C4-2B (cell line): ENCODE measurements at regions not wholly inside any gene's neighbourhood (a gene's known extent, or its start where the extent isn't known, plus 50 kb on each side); places are given as distances from the start of the nearest gene placed in this dataset.

Experiments used
- H3K27ac ChIP-seq: fragments of 450-650 bp; 2 replicates; pipeline ENCODE4 v1.5.1; 2017
- CTCF ChIP-seq: fragments of 450-650 bp; conservative IDR thresholded peaks from 2 replicates; pipeline ENCODE4 v1.5.1; 2017; ENCODE audit warnings: mild to moderate bottlenecking
- ZFX ChIP-seq: fragments of 450-650 bp; IDR thresholded peaks from 2 replicates; pipeline ENCODE4 v1.6.1; 2017

DNA sequence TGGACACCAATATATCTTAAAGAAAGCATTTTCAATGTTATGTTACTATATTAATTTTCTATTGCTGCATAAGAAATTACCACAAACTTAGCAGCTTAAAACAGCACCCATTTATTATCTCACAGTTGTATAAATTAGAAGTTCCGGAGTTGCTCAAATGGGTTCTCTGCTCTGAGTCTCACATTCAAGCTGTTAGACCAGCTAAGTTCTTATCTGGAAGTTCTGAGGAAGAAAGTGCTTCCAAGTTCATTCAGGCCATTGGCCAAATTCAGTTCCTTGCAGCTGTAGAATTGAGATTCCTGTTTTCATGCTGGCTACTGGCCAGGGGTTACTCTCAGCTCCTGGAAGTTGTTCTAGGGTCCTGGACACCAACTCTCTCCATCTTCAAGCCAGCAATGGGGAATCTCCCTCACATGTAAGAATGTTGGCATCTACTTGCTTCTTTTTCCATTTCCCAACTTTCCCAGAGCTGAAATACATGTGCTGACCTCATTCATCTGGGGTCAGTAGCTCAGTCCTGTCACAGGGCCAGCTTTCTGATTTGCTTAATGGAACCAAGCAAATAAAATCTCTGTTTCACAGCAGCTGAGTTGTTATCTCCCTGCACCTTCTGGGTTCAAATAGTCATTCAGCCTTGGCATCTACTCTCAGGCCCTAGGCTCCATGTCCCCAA lies 99.6 kb upstream of the INTU start:
- TF ChIP-seq CTCF (no peak), ZFX (no peak)

GRCh38 chr4:127534041-127534825 lies 98.5 kb upstream of the INTU start:
- no peak overlapping the region for H3K27ac ChIP-seq
- TF ChIP-seq ZFX (no peak), CTCF (no peak)

More for the DNA sequence above, 99.6 kb upstream of the INTU start:
- H3K27ac ChIP-seq, result peak overlapping the region; percentile 35; the same call in 1 of the 2 replicates

DNA sequence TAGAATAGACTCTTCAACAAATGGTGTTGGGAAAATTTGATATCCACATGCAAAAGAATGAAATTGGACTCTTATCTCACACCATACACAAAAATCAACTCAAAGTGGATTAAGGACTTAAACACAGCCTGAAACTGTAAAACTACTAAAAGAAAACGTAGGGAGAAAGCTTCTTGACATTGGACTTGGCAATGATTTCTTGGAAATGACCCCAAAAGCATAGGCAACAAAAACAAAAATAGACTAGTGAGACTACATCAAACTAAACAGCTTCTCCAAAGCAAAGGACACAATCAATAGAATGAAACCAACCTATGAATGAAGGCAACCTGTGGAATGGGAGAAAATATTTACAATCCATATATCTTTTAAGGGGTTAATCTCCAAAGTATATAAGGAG lies 94.7 kb upstream of the INTU start:
- no peak overlapping the region for H3K27ac ChIP-seq
- TF ChIP-seq ZFX (no peak), CTCF (no peak)

DNA sequence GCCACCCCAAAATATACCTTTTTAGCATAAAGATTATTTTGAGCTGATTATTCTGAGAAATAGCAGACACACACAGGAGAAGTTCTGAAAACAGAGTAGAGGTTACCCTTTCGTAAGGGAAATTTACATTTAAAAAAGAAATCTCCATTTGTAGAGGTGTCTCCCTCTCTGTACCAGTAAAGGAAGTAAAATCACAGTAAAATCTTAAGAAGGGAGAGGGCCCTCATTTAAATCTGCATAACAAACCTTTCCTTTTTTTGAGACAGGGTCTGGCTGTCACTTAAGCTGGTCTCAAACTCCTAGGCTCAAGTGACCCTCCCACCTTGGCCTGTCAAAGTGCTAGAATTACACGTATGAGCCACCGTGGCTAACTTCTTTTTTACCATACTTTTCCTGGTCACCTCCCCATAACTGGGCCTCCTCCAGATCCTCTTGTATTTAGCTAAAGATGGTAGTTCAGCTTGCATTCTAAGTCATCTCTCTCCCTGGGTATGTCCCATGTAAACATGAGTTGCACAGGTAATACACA lies 92.2 kb upstream of the INTU start:
- H3K27ac ChIP-seq, result no peak overlapping the region
- TF ChIP-seq CTCF (no peak), ZFX (no peak)

DNA sequence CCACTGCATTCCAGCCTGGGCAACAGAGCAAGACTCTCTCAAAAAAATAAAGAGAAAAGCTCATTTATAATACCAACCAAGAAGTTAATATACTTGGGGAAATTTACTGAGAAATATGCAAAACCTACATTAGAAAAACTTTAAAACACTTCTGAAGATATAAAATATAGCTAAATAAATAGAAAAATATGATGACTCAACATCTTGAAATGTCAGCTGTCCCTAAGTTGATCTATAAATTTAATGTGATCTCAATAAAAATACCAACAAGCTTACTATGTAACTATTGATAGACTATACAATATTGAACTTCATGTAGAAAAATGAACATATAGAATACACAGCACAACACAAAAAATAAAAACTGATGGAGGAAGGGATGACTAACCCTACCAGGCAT lies 87.5 kb upstream of the INTU start:
- TF ChIP-seq ZFX (no peak), CTCF (no peak)
- no peak overlapping the region for H3K27ac ChIP-seq

DNA sequence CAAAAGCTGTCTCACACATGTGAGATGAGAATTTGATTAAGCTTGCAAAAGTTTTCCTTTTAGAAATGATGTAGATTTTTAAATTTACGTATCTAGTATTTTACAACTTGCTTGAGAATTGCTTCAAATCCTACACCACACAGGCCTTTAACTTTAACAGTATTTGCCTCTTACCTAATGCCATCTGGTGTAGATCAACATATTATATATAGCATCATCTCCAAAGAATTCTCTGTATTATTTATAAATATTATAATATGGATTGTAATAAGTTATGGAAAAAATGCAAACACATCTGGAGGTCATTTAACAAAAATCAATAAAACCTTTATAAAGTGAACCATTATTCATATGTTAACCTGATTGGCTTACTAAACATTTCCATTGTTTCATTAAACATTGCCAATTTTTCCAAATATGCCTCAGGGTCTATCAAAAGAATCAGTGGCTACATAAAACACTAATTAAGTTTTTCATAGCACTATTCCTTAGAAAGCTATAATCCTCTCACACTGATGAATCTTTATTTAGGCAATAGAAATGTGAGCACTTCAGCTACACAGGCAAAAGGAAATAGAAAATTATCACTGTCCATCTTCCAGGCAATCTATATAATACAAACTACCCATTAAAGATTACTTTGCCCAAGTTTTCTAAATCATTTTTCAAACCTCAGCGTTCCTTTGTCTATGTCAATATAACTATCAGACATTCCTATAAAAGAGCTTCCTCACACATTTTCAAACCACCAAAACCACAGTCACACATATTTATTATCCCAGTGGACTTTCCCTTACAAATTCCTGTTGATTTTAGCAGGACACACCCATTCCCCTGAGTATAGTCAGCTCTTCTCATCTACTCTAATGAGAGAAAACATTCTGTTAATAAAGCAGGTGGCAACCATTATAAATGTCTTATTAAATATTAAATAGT lies 83.5 kb upstream of the INTU start:
- no peak for TF ChIP-seq CTCF
- TF ChIP-seq ZFX, result no peak
- no peak overlapping the region for H3K27ac ChIP-seq
